ACHN (cell line): ENCODE measurements at regions not wholly inside any gene's neighbourhood (a gene's known extent, or its start where the extent isn't known, plus 50 kb on each side); places are given as distances from the start of the nearest gene placed in this dataset.

ENCODE experiments used
- DNase-seq: peaks from one replicate; pipeline ENCODE4 v3.0.0-alpha.2; 2015
- in situ Hi-C: cut with HindIII; loops from 2 replicates; pipeline ENCODE4 v1.10.0; 2017; ENCODE audit warnings: low sequenced_read_pairs, low pct_ligation_motif_present, low pct_unique_long_range_greater_than_20kb

- DNase-seq: no peak
- in situ Hi-C loops: no loop called here
Measured at GRCh38 chr6:4550227-4550597, 226.0 kb upstream of the CDYL start.

GRCh38 chr6:4549556-4550226 is 226.5 kb upstream of the CDYL start:
- in situ Hi-C loops: no loop called here
- no peak for DNase-seq

GRCh38 chr6:4545893-4546292 is 230.3 kb upstream of the CDYL start:
- in situ Hi-C loops: no loop called here

GRCh38 chr6:4543596-4543995 is 232.6 kb upstream of the CDYL start:
- no peak for DNase-seq
- in situ Hi-C loops: no loop called here

More at GRCh38 chr6:4545893-4546292, 230.3 kb upstream of the CDYL start:
- DNase-seq: no peak

GRCh38 chr6:4533576-4533975 is 242.6 kb upstream of the CDYL start:
- in situ Hi-C loops: no loop called here
- DNase-seq: no peak

GRCh38 chr6:4531406-4531805 is 244.8 kb upstream of the CDYL start:
- in situ Hi-C loops: no loop called here
- no peak for DNase-seq

GRCh38 chr6:4522453-4522852 is 253.8 kb upstream of the CDYL start:
- DNase-seq: no peak
- in situ Hi-C loops: no loop called here

GRCh38 chr6:4521070-4521469 is 255.1 kb upstream of the CDYL start:
- no peak for DNase-seq
- in situ Hi-C loops: no loop called here

- in situ Hi-C loops: no loop called here
- DNase-seq: no peak
Measured at GRCh38 chr6:4518506-4518905, 257.7 kb upstream of the CDYL start.

GRCh38 chr6:4516206-4516605 is 260.0 kb upstream of the CDYL start:
- no peak for DNase-seq

GRCh38 chr6:4513561-4513960 is 262.6 kb upstream of the CDYL start:
- in situ Hi-C loops: no loop called here
- no peak for DNase-seq

More at GRCh38 chr6:4516206-4516605, 260.0 kb upstream of the CDYL start:
- in situ Hi-C loops: no loop called here

- in situ Hi-C loops: no loop called here
- no peak for DNase-seq
Measured at GRCh38 chr6:4512051-4512471, 264.1 kb upstream of the CDYL start.

- in situ Hi-C loops: no loop called here
- no peak for DNase-seq
Measured at GRCh38 chr6:4511641-4512020, 264.6 kb upstream of the CDYL start.

GRCh38 chr6:4510906-4511640 is 265.1 kb upstream of the CDYL start:
- in situ Hi-C loops: no loop called here
- no peak for DNase-seq

- no peak for DNase-seq
- in situ Hi-C loops: no loop called here
Measured at GRCh38 chr6:4510317-4510716, 265.9 kb upstream of the CDYL start.

GRCh38 chr6:4509506-4509905 is 266.7 kb upstream of the CDYL start:
- in situ Hi-C loops: no loop called here
- DNase-seq: no peak

GRCh38 chr6:4506792-4507191 is 269.4 kb upstream of the CDYL start:
- in situ Hi-C loops: no loop called here
- DNase-seq: no peak

- in situ Hi-C loops: no loop called here
- no peak for DNase-seq
Measured at GRCh38 chr6:4506223-4506622, 270.0 kb upstream of the CDYL start.

GRCh38 chr6:4504700-4505099 is 271.5 kb upstream of the CDYL start:
- in situ Hi-C loops: no loop called here
- DNase-seq: no peak

GRCh38 chr6:4503700-4504099 is 272.5 kb upstream of the CDYL start:
- DNase-seq: no peak
- in situ Hi-C loops: no loop called here
